ENCODE measurements at regions not wholly inside any gene's neighbourhood (a gene's known extent, or its start where the extent isn't known, plus 50 kb on each side); places are given as distances from the start of the nearest gene placed in this dataset.
"Not testable (repeated sequence)": the region's sequence is repeated elsewhere in the genome, so short reads cannot be mapped to it uniquely, and the experiment has no call there.

DNA sequence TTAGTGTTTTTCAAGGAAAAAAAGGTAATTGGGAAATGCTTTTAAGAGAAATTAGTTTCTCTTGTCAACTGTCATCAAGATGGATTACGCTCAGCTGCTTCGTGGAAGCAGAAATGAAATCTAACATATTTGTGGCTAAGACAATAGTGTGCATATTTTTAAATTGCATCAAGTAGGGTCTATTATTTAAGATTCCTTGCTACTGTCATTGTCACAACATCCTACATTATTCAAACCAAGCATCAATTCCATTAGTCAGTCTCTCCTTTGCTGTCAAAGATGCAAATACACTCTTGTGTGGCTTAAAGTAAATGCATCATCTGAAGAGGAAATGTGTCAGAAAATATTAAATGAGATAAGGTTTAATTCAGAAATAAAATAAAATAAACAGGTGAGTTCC, 1277.6 kb upstream of the SEL1L start:
- TF ChIP-seq MYC (IDR thresholded peaks at IDR 0.05; ENCODE audit: low read depth, low read length) (no peak), FOS (IDR thresholded peaks at IDR 0.05; ENCODE audit: borderline replicate concordance, insufficient read depth, low read length) (no peak), GATA2 (IDR thresholded peaks at IDR 0.05; ENCODE audit: insufficient read depth, insufficient read length, low read depth, low read length) (no peak), EZH2 (IDR thresholded peaks at IDR 0.05; ENCODE audit: borderline replicate concordance, low read depth, low read length, severe bottlenecking) (no peak), JUN (IDR thresholded peaks at IDR 0.05; ENCODE audit: borderline replicate concordance, insufficient read depth, insufficient read length, low read depth) (no peak), POLR2A (IDR thresholded peaks at IDR 0.05; ENCODE audit: low read depth, low read length) (no peak), POLR2AphosphoS5 (IDR thresholded peaks at IDR 0.05; ENCODE audit: insufficient read depth, low read depth, low read length) (no peak)
- TF ChIP-seq, protein P1, sequence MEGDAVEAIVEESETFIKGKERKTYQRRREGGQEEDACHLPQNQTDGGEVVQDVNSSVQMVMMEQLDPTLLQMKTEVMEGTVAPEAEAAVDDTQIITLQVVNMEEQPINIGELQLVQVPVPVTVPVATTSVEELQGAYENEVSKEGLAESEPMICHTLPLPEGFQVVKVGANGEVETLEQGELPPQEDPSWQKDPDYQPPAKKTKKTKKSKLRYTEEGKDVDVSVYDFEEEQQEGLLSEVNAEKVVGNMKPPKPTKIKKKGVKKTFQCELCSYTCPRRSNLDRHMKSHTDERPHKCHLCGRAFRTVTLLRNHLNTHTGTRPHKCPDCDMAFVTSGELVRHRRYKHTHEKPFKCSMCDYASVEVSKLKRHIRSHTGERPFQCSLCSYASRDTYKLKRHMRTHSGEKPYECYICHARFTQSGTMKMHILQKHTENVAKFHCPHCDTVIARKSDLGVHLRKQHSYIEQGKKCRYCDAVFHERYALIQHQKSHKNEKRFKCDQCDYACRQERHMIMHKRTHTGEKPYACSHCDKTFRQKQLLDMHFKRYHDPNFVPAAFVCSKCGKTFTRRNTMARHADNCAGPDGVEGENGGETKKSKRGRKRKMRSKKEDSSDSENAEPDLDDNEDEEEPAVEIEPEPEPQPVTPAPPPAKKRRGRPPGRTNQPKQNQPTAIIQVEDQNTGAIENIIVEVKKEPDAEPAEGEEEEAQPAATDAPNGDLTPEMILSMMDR (IDR thresholded peaks at IDR 0.05; ENCODE audit: extremely low read depth in 1 of 2, insufficient read depth in 1 of 2, low read depth in 1 of 2, low read length in 2 of 2): no peak
- TF ChIP-seq, protein P2, sequence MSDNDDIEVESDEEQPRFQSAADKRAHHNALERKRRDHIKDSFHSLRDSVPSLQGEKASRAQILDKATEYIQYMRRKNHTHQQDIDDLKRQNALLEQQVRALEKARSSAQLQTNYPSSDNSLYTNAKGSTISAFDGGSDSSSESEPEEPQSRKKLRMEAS (IDR thresholded peaks at IDR 0.05; ENCODE audit: insufficient read depth, insufficient read length): no peak

DNA sequence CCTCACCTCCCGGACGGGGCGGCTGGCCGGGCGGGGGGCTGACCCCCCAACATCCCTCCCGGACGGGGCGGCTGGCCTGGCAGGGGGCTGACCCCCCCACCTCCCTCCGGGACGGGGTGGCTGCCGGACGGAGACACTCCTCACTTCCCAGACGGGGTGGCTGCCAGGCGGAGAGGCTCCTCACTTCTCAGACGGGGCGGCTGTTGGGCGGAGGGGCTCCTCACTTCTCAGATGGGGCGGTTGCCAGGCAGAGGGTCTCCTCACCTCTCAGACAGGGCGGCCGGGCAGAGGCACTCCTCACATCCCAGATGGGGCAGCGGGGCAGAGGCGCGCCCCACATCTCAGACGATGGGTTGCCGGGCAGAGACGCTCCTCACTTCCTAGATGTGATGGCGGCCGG, 1280.7 kb upstream of the SEL1L start:
- H3K27ac ChIP-seq (ENCODE audit: insufficient read depth, low read depth, low read length); H3K27me3 ChIP-seq (ENCODE audit: control insufficient read depth in 2 of 2, insufficient read depth in 2 of 2, low read length in 2 of 2); dilution Hi-C loops (cut with MboI; ENCODE audit: extremely low pct_ligation_motif_present, low sequenced_read_pairs); DNase-seq (ENCODE audit: low read depth, low spot score); POLR2A ChIA-PET; H3K9me1 ChIP-seq (replicated peaks; ENCODE audit: control insufficient read depth, extremely low read depth, insufficient read depth, low read length); H3K9me3 ChIP-seq (replicated peaks; ENCODE audit: control insufficient read depth, insufficient read depth, low read length); intact Hi-C loops (cut with micrococcal nuclease); H3K36me3 ChIP-seq (ENCODE audit: control insufficient read depth in 2 of 2, extremely low read depth in 1 of 2, insufficient read depth in 2 of 2, low read length in 2 of 2); H4K20me1 ChIP-seq (replicated peaks; ENCODE audit: control insufficient read depth, extremely low read depth, insufficient read depth, low read length); CTCF ChIA-PET; H3K4me3 ChIP-seq (replicated peaks in 1 of 3; ENCODE audit: insufficient read depth in 1 of 3, low read depth in 1 of 3, low read length in 3 of 3); H3K79me2 ChIP-seq (ENCODE audit: control insufficient read depth, insufficient read depth, low read length); H2AFZ ChIP-seq (ENCODE audit: low read depth, low read length); H3K4me1 ChIP-seq (ENCODE audit: control insufficient read depth, extremely low read depth, insufficient read depth, low read length); FAIRE-seq; H3K9ac ChIP-seq (replicated peaks; ENCODE audit: extremely low read depth, insufficient read depth, low read length); H3K4me2 ChIP-seq (ENCODE audit: insufficient read depth, low read length); BruUV-seq (replicated peaks): not testable (repeated sequence)

More for the DNA sequence above, 1277.6 kb upstream of the SEL1L start:
- POLR2A ChIA-PET: no interaction called here
- dilution Hi-C loops (cut with MboI; ENCODE audit: extremely low pct_ligation_motif_present, low sequenced_read_pairs): no loop called here
- Histone ChIP-seq H3K79me2 (ENCODE audit: control insufficient read depth, insufficient read depth, low read length) (no peaks in the 10 kb centered on the region), H3K4me2 (ENCODE audit: insufficient read depth, low read length) (no peak overlapping the region), H3K36me3 (ENCODE audit: control insufficient read depth in 2 of 2, extremely low read depth in 1 of 2, insufficient read depth in 2 of 2, low read length in 2 of 2) (no peaks in the 10 kb centered on the region), H3K27me3 (ENCODE audit: control insufficient read depth in 2 of 2, insufficient read depth in 2 of 2, low read length in 2 of 2) (no peaks in the 10 kb centered on the region), H3K9me3 (replicated peaks; ENCODE audit: control insufficient read depth, insufficient read depth, low read length) (peaks cover 3% of the 10 kb centered on the region), H3K4me3 (replicated peaks in 1 of 3; ENCODE audit: insufficient read depth in 1 of 3, low read depth in 1 of 3, low read length in 3 of 3) (no peak overlapping the region), H3K9ac (replicated peaks; ENCODE audit: extremely low read depth, insufficient read depth, low read length) (no peak overlapping the region), H3K4me1 (ENCODE audit: control insufficient read depth, extremely low read depth, insufficient read depth, low read length) (no peaks in the 10 kb centered on the region), H3K9me1 (replicated peaks; ENCODE audit: control insufficient read depth, extremely low read depth, insufficient read depth, low read length) (no peaks in the 10 kb centered on the region), H4K20me1 (replicated peaks; ENCODE audit: control insufficient read depth, extremely low read depth, insufficient read depth, low read length) (no peaks in the 10 kb centered on the region), H2AFZ (ENCODE audit: low read depth, low read length) (no peak overlapping the region), H3K27ac (ENCODE audit: insufficient read depth, low read depth, low read length) (no peak overlapping the region)
- intact Hi-C loops (cut with micrococcal nuclease): no loop called here
- DNase-seq (ENCODE audit: low read depth, low spot score): no peak
- FAIRE-seq: no peak
- no TSS peak for BruUV-seq (replicated peaks)
- CTCF ChIA-PET: no interaction called here
